ENCODE measurements at regions not wholly inside any gene's neighbourhood (a gene's known extent, or its start where the extent isn't known, plus 50 kb on each side); places are given as distances from the start of the nearest gene placed in this dataset.

- no peak overlapping the region for H3K4me2 ChIP-seq
- no peak overlapping the region for H3K9ac ChIP-seq
- no peak overlapping the region for H3K27ac ChIP-seq
Observed at GRCh38 chr7:17185690-17186070, 112.8 kb upstream of the AHR start.

DNA sequence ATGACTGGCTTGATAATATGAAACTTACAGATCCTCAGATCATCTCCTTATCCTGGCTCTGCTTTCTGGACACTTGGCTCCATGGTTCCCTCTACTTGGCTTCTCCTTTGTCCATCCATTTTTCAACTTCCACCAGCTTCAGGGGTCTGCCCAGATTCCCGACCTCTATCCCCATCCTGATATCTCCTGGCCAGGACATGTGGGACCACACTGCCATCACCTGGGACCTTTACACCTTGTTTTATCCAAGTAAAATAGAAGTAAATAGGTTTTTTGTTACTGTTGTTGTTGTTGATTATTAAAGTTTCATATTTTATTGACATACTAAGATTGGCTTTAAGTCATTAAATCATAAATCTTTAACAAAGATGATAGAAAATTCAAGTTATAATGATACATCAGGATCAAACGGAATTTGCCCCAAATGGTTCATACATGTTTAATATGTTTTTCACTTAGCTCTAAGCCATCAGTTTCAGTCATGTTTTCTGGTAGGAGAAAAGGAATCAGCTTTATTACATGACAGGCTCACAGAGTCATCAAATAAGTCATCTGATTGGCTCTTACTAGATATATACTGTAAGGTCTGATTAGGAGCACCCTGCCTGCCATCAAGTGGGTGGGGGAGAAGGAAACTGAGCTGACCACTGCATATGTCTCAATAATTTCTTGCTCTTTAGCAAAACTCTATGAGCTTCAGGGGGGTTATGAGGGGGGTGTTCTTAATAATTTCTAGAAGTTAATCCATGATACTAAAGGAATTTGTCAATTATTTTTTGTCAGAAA is 111.5 kb upstream of the AHR start:
- H2AFZ ChIP-seq (ENCODE audit: low read depth): no peak overlapping the region
- no peaks in the 10 kb centered on the region for H3K27me3 ChIP-seq (ENCODE audit: insufficient read depth, low read depth)
- H3K4me2 ChIP-seq: no peak overlapping the region
- no peaks in the 10 kb centered on the region for H3K4me1 ChIP-seq (ENCODE audit: low read depth, poor library complexity, severe bottlenecking)
- no peak overlapping the region for H3K4me3 ChIP-seq (IDR thresholded peaks at IDR 0.05; ENCODE audit: insufficient read depth, low read depth, low read length)
- H4K20me1 ChIP-seq (ENCODE audit: insufficient read depth): no peaks in the 10 kb centered on the region
- H3K79me2 ChIP-seq (ENCODE audit: insufficient read depth, low read depth): no peaks in the 10 kb centered on the region
- H3K36me3 ChIP-seq (ENCODE audit: insufficient read depth): no peaks in the 10 kb centered on the region
- H3K27ac ChIP-seq: no peak overlapping the region
- no peak overlapping the region for H3K9ac ChIP-seq
- TF ChIP-seq, protein P1, sequence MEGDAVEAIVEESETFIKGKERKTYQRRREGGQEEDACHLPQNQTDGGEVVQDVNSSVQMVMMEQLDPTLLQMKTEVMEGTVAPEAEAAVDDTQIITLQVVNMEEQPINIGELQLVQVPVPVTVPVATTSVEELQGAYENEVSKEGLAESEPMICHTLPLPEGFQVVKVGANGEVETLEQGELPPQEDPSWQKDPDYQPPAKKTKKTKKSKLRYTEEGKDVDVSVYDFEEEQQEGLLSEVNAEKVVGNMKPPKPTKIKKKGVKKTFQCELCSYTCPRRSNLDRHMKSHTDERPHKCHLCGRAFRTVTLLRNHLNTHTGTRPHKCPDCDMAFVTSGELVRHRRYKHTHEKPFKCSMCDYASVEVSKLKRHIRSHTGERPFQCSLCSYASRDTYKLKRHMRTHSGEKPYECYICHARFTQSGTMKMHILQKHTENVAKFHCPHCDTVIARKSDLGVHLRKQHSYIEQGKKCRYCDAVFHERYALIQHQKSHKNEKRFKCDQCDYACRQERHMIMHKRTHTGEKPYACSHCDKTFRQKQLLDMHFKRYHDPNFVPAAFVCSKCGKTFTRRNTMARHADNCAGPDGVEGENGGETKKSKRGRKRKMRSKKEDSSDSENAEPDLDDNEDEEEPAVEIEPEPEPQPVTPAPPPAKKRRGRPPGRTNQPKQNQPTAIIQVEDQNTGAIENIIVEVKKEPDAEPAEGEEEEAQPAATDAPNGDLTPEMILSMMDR (conservative IDR thresholded peaks at IDR 0.05; ENCODE audit: low read depth, low read length): no peak

More at GRCh38 chr7:17185690-17186070, 112.8 kb upstream of the AHR start:
- TF ChIP-seq, protein P1 (conservative IDR thresholded peaks at IDR 0.05; ENCODE audit: low read depth, low read length): no peak
- Histone ChIP-seq H3K4me1 (ENCODE audit: low read depth, poor library complexity, severe bottlenecking) (no peaks in the 10 kb centered on the region), H3K27me3 (ENCODE audit: insufficient read depth, low read depth) (no peaks in the 10 kb centered on the region), H3K36me3 (ENCODE audit: insufficient read depth) (no peaks in the 10 kb centered on the region), H3K79me2 (ENCODE audit: insufficient read depth, low read depth) (no peaks in the 10 kb centered on the region), H3K4me3 (IDR thresholded peaks at IDR 0.05; ENCODE audit: insufficient read depth, low read depth, low read length) (no peak overlapping the region), H4K20me1 (ENCODE audit: insufficient read depth) (no peaks in the 10 kb centered on the region), H2AFZ (ENCODE audit: low read depth) (no peak overlapping the region)

DNA sequence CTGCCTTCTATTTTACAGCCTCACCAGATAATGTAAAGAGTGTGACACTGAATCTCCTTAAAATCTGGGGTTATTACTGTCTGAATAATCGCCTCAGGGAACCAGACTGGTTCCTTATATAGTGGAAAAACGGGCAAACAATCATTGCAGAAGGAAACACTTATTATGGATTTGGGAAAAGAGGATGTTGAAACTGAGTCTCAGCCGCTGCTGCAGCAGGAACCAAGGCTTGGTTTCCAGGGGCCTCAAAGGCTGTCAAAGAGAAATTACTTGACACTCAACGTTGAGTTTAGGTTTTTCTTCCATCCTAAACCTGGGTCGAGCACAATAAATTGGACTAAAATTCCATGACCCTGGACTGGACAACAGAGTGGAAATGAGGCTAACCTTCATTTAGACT is 103.8 kb upstream of the AHR start:
- Histone ChIP-seq H2AFZ (ENCODE audit: low read depth) (no peak overlapping the region), H3K4me1 (ENCODE audit: low read depth, poor library complexity, severe bottlenecking) (no peaks in the 10 kb centered on the region), H3K4me2 (no peak overlapping the region), H3K79me2 (ENCODE audit: insufficient read depth, low read depth) (no peaks in the 10 kb centered on the region), H3K27me3 (ENCODE audit: insufficient read depth, low read depth) (no peaks in the 10 kb centered on the region), H4K20me1 (ENCODE audit: insufficient read depth) (no peaks in the 10 kb centered on the region), H3K27ac (no peak overlapping the region), H3K36me3 (ENCODE audit: insufficient read depth) (no peaks in the 10 kb centered on the region), H3K4me3 (IDR thresholded peaks at IDR 0.05; ENCODE audit: insufficient read depth, low read depth, low read length) (no peak overlapping the region), H3K9ac (no peak overlapping the region)
- TF ChIP-seq, protein P1 (conservative IDR thresholded peaks at IDR 0.05; ENCODE audit: low read depth, low read length): no peak

- Histone ChIP-seq H3K4me3 (IDR thresholded peaks at IDR 0.05; ENCODE audit: insufficient read depth, low read depth, low read length) (no peak overlapping the region), H4K20me1 (ENCODE audit: insufficient read depth) (no peaks in the 10 kb centered on the region), H3K36me3 (ENCODE audit: insufficient read depth) (no peaks in the 10 kb centered on the region), H3K27me3 (ENCODE audit: insufficient read depth, low read depth) (no peaks in the 10 kb centered on the region), H3K27ac (no peak overlapping the region), H3K9ac (no peak overlapping the region), H3K4me1 (ENCODE audit: low read depth, poor library complexity, severe bottlenecking) (no peaks in the 10 kb centered on the region), H3K4me2 (no peak overlapping the region), H2AFZ (ENCODE audit: low read depth) (no peak overlapping the region), H3K79me2 (ENCODE audit: insufficient read depth, low read depth) (no peaks in the 10 kb centered on the region)
- TF ChIP-seq, protein P1 (conservative IDR thresholded peaks at IDR 0.05; ENCODE audit: low read depth, low read length): no peak
Observed at GRCh38 chr7:17195576-17195975, 102.9 kb upstream of the AHR start.
